Adrenal gland (tissue), 5 donors: ENCODE measurements at regions not wholly inside any gene's neighbourhood (a gene's known extent, or its start where the extent isn't known, plus 50 kb on each side); places are given as distances from the start of the nearest gene placed in this dataset.

Experiments used
- CTCF ChIP-seq, 6 experiments: fragments of 450-650 bp in 4 of 6; fragments of 200-600 bp in 2 of 6; sonication (generic) in 1 of 6; IDR thresholded peaks; 1 replicate in 5 of 6; 2 replicates in 1 of 6; pipeline versions ENCODE4 v1.5.1 to v1.8.0; 2016 to 2021; ENCODE audit warnings: antibody characterized with exemption in 6 of 6, mild to moderate bottlenecking in 2 of 6, moderate library complexity in 1 of 6
- POLR2A ChIP-seq, 2 donors: fragments of 450-650 bp; IDR thresholded peaks; one replicate each; pipeline ENCODE4 v1.6.1; 2017; ENCODE audit warnings: antibody characterized with exemption in 2 of 2, mild to moderate bottlenecking in 2 of 2, moderate library complexity in 1 of 2
- donor health status: DM: no; HTN: no; CAD: no.

- TF ChIP-seq POLR2A (IDR thresholded peaks at IDR 0.05): no peak
- no peak for TF ChIP-seq CTCF (IDR thresholded peaks at IDR 0.05)
These were observed 323.2 kb downstream of the RAD51AP2 start for GRCh38 chr2:17195016-17195415.
